Lung microvascular endothelial cell (primary cell): ENCODE measurements at regions not wholly inside any gene's neighbourhood (a gene's known extent, or its start where the extent isn't known, plus 50 kb on each side); places are given as distances from the start of the nearest gene placed in this dataset.

ENCODE experiments used
- DNase-seq, 2 donors: peaks; one replicate each; pipeline versions ENCODE4 v3.0.0 to v3.0.0-alpha.2; 2010; ENCODE audit warnings: low read depth in 2 of 2

GRCh38 chr7:25771491-25771890, 380.5 kb upstream of the NFE2L3 start:
- DNase-seq = no peak

GRCh38 chr7:25772802-25773201, 379.2 kb upstream of the NFE2L3 start:
- no peak for DNase-seq

GRCh38 chr7:25774675-25775074, 377.3 kb upstream of the NFE2L3 start:
- no peak for DNase-seq

GRCh38 chr7:25775570-25775969, 376.4 kb upstream of the NFE2L3 start:
- no peak for DNase-seq

GRCh38 chr7:25775999-25776743, 375.8 kb upstream of the NFE2L3 start:
- DNase-seq = no peak

- DNase-seq = no peak
Measured at GRCh38 chr7:25776744-25777123, 375.3 kb upstream of the NFE2L3 start.

- no peak for DNase-seq
Measured at GRCh38 chr7:25777969-25778708, 373.9 kb upstream of the NFE2L3 start.

- no peak for DNase-seq
Measured at GRCh38 chr7:25779002-25779546, 372.9 kb upstream of the NFE2L3 start.

- no peak for DNase-seq
Measured at GRCh38 chr7:25780904-25781303, 371.1 kb upstream of the NFE2L3 start.

GRCh38 chr7:25781704-25782103, 370.3 kb upstream of the NFE2L3 start:
- DNase-seq = no peak

- no peak for DNase-seq
Measured at GRCh38 chr7:25786936-25787335, 365.1 kb upstream of the NFE2L3 start.

GRCh38 chr7:25787336-25787735, 364.7 kb upstream of the NFE2L3 start:
- no peak for DNase-seq

- DNase-seq = no peak
Measured at GRCh38 chr7:25788371-25788770, 363.6 kb upstream of the NFE2L3 start.

- no peak for DNase-seq
Measured at GRCh38 chr7:25788961-25789620, 362.9 kb upstream of the NFE2L3 start.

- no peak for DNase-seq
Measured at GRCh38 chr7:25789701-25790640, 362.0 kb upstream of the NFE2L3 start.

- peak in 1 of 2 donors; percentile 42 for DNase-seq
Measured at GRCh38 chr7:25790963-25791362, 361.0 kb upstream of the NFE2L3 start.

- DNase-seq = no peak
Measured at GRCh38 chr7:25792586-25792985, 359.4 kb upstream of the NFE2L3 start.

- DNase-seq = peak in 1 of 2 donors; percentile 37
Measured at GRCh38 chr7:25795824-25796235, 356.2 kb upstream of the NFE2L3 start.

- no peak for DNase-seq
Measured at GRCh38 chr7:25798344-25798743, 353.7 kb upstream of the NFE2L3 start.

- DNase-seq = no peak
Measured at GRCh38 chr7:25801214-25801613, 350.8 kb upstream of the NFE2L3 start.

GRCh38 chr7:25802057-25802456, 349.9 kb upstream of the NFE2L3 start:
- no peak for DNase-seq
